OCI-LY1 (cell line): ENCODE measurements at regions not wholly inside any gene's neighbourhood (a gene's known extent, or its start where the extent isn't known, plus 50 kb on each side); places are given as distances from the start of the nearest gene placed in this dataset.

Experiments
- H2AFZ ChIP-seq: fragments of 200-600 bp; sonication (generic), shearing (Covaris generic); 2 replicates; pipeline ENCODE4 v1.6.0; 2014; ENCODE audit warnings: antibody characterized with exemption, mild to moderate bottlenecking, low read length
- H3F3A ChIP-seq: fragments of 200-600 bp; sonication (generic), shearing (Covaris generic); 2 replicates; pipeline ENCODE4 v1.6.0; 2014; ENCODE audit warnings: mild to moderate bottlenecking, antibody characterized with exemption, low read length, moderate library complexity; ENCODE audit not compliant: insufficient read depth
- H3K27ac ChIP-seq: fragments of 200-600 bp; sonication (generic); 2 replicates; pipeline ENCODE4 v1.5.1; 2014; ENCODE audit warnings: low read length, mixed run types, mild to moderate bottlenecking, low read depth; ENCODE audit not compliant: poor library complexity, severe bottlenecking
- H3K27me3 ChIP-seq: fragments of 200-600 bp; sonication (generic); 2 replicates; pipeline ENCODE4 v1.6.0; 2014; ENCODE audit warnings: antibody characterized with exemption, mild to moderate bottlenecking, low read length, moderate library complexity; ENCODE audit not compliant: insufficient read depth
- H3K36me3 ChIP-seq: fragments of 200-600 bp; sonication (generic); 2 replicates; pipeline ENCODE4 v1.6.1; 2014; ENCODE audit warnings: mild to moderate bottlenecking, antibody characterized with exemption, low read length, moderate library complexity, mixed read lengths; ENCODE audit not compliant: insufficient read depth
- H3K4me1 ChIP-seq: fragments of 200-600 bp; sonication (generic); 2 replicates; pipeline ENCODE4 v1.5.1; 2014; ENCODE audit warnings: mild to moderate bottlenecking, low read length, moderate library complexity; ENCODE audit not compliant: insufficient read depth, severe bottlenecking
- H3K4me2 ChIP-seq: fragments of 200-600 bp; sonication (generic), shearing (Covaris generic); 2 replicates; pipeline ENCODE4 v1.6.1; 2014; ENCODE audit warnings: low read length
- H3K4me3 ChIP-seq: fragments of 200-600 bp; sonication (generic); 2 replicates; pipeline ENCODE4 v1.5.1; 2014; ENCODE audit warnings: low read length, low read depth, mild to moderate bottlenecking, mixed read lengths; ENCODE audit not compliant: poor library complexity, severe bottlenecking
- H3K79me2 ChIP-seq: fragments of 200-600 bp; shearing (Covaris generic); 2 replicates; pipeline ENCODE4 v1.6.1; 2016; ENCODE audit warnings: mixed run types, low read length, mixed read lengths; ENCODE audit not compliant: insufficient read depth
- H3K9ac ChIP-seq: fragments of 200-600 bp; sonication (generic), shearing (Covaris generic); 2 replicates; pipeline ENCODE4 v1.6.1; 2014; ENCODE audit warnings: mild to moderate bottlenecking, low read length, mixed read lengths
- H3K9me2 ChIP-seq: fragments of 200-600 bp; sonication (generic), shearing (Covaris generic); 2 replicates; pipeline ENCODE4 v1.6.1; 2014; ENCODE audit warnings: low read depth, mild to moderate bottlenecking, low read length, mixed read lengths
- H3K9me3 ChIP-seq: fragments of 200-600 bp; shearing (Covaris generic); 2 replicates; pipeline ENCODE4 v1.6.1; 2014; ENCODE audit warnings: low read length, mixed read lengths
- H4K20me1 ChIP-seq: fragments of 200-600 bp; sonication (generic), shearing (Covaris generic); 2 replicates; pipeline ENCODE4 v1.6.0; 2016; ENCODE audit warnings: mild to moderate bottlenecking, low read length; ENCODE audit not compliant: insufficient read depth
- EZH2 ChIP-seq: fragments of 200-600 bp; sonication (generic), shearing (Covaris generic); IDR thresholded peaks from 2 replicates; pipeline ENCODE4 v1.8.0; 2017; ENCODE audit warnings: borderline replicate concordance, mixed run types, mild to moderate bottlenecking, antibody characterized with exemption, low read length, moderate library complexity, mixed read lengths
- TF ChIP-seq, protein P1 (sequence below): fragments of 200-600 bp; sonication (generic), shearing (Covaris generic); IDR thresholded peaks from 2 replicates; pipeline ENCODE4 v1.5.1; 2017; ENCODE audit warnings: mild to moderate bottlenecking, antibody characterized with exemption, low read length, moderate library complexity, mixed read lengths

DNA sequence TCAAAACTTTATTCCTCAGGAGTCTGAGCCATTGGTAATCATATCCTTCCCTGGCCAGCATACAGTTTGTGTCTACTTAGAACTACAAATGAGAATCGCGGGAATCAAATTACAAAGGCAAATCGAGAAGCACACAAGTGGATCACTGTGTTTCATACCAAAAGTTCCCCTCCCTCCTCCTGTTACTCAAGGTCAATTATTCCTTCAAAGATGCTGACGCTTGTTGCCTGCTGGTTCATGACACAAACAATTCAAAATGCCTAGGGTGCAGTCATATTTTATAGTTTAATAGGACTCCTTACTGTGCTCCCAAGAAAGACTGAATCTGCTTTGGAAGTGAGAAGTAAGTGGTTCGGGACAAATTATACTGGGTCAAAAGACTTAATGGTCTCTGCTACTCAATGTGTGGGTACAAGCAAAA, 93.0 kb upstream of the PBX1 start:
- H3K9me2 ChIP-seq, result no peaks in the 10 kb centered on the region
- TF ChIP-seq, protein P1, sequence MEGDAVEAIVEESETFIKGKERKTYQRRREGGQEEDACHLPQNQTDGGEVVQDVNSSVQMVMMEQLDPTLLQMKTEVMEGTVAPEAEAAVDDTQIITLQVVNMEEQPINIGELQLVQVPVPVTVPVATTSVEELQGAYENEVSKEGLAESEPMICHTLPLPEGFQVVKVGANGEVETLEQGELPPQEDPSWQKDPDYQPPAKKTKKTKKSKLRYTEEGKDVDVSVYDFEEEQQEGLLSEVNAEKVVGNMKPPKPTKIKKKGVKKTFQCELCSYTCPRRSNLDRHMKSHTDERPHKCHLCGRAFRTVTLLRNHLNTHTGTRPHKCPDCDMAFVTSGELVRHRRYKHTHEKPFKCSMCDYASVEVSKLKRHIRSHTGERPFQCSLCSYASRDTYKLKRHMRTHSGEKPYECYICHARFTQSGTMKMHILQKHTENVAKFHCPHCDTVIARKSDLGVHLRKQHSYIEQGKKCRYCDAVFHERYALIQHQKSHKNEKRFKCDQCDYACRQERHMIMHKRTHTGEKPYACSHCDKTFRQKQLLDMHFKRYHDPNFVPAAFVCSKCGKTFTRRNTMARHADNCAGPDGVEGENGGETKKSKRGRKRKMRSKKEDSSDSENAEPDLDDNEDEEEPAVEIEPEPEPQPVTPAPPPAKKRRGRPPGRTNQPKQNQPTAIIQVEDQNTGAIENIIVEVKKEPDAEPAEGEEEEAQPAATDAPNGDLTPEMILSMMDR, result no peak
- TF ChIP-seq EZH2, result no peak
- H3K4me1 ChIP-seq, result no peaks in the 10 kb centered on the region
- H3K4me2 ChIP-seq, result no peak overlapping the region
- H3K9me3 ChIP-seq, result no peaks in the 10 kb centered on the region
- no peaks in the 10 kb centered on the region for H3K36me3 ChIP-seq
- H4K20me1 ChIP-seq, result no peaks in the 10 kb centered on the region
- no peak overlapping the region for H3K9ac ChIP-seq
- no peaks in the 10 kb centered on the region for H3K79me2 ChIP-seq
- no peaks in the 10 kb centered on the region for H3K27me3 ChIP-seq
- H3F3A ChIP-seq, result no peaks in the 10 kb centered on the region
- H3K4me3 ChIP-seq, result no peak overlapping the region
- H3K27ac ChIP-seq, result no peak overlapping the region
- no peak overlapping the region for H2AFZ ChIP-seq

DNA sequence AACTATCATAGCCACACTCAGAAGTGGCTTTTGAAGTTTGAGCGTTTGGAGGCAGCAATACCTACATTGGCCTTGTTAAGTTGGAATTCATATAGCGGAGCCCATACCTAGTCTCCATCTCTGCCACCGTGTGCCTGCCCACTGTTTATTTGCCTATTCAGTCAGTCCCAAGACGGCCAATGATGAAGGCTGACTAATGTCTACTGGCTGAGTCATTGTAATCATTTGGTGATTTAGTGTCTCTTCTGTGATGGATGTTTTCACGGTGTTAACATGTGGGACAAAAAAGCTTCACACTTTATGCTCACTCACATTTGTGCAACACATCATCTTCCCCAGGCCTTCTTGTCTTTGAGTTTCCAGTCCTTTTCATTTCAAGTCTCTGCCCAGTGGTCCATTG, 92.6 kb upstream of the PBX1 start:
- H3K36me3 ChIP-seq, result no peaks in the 10 kb centered on the region
- no peak overlapping the region for H2AFZ ChIP-seq
- no peaks in the 10 kb centered on the region for H3K4me1 ChIP-seq
- H3F3A ChIP-seq, result no peaks in the 10 kb centered on the region
- H4K20me1 ChIP-seq, result no peaks in the 10 kb centered on the region
- H3K27me3 ChIP-seq, result no peaks in the 10 kb centered on the region
- no peak overlapping the region for H3K9ac ChIP-seq
- no peak overlapping the region for H3K27ac ChIP-seq
- no peak overlapping the region for H3K4me2 ChIP-seq
- no peaks in the 10 kb centered on the region for H3K9me2 ChIP-seq
- H3K4me3 ChIP-seq, result no peak overlapping the region
- H3K9me3 ChIP-seq, result no peaks in the 10 kb centered on the region
- TF ChIP-seq, protein P1, result no peak
- TF ChIP-seq EZH2, result no peak
- H3K79me2 ChIP-seq, result no peaks in the 10 kb centered on the region

DNA sequence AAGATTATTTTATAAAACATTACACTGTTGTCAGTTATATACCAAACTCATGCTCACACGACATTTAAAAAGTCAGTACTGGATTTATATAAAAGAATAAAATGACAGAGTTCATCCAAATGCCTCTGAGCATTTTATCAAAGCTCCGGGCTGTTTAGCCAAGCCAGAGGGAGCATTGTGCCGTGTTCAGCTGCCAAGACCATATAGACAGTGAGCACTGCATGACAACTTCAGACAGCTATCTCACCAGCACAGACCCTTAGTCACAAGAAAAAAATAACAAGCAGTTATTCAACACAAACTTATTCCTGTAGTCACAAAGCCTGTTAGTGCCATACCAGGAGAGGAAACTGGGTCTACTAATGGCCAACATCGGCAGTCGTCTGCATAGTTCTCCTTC, 88.0 kb upstream of the PBX1 start:
- Histone ChIP-seq H3K4me2 (no peak overlapping the region), H4K20me1 (no peaks in the 10 kb centered on the region), H3K4me3 (no peak overlapping the region), H2AFZ (no peak overlapping the region), H3F3A (no peaks in the 10 kb centered on the region), H3K36me3 (no peaks in the 10 kb centered on the region), H3K79me2 (no peaks in the 10 kb centered on the region), H3K9ac (no peak overlapping the region), H3K27ac (no peak overlapping the region), H3K4me1 (no peaks in the 10 kb centered on the region), H3K9me2 (no peaks in the 10 kb centered on the region), H3K9me3 (no peaks in the 10 kb centered on the region), H3K27me3 (no peaks in the 10 kb centered on the region)
- TF ChIP-seq EZH2, result no peak
- TF ChIP-seq, protein P1, result no peak
